Colonic mucosa (tissue), 4 donors: ENCODE measurements at regions not wholly inside any gene's neighbourhood (a gene's known extent, or its start where the extent isn't known, plus 50 kb on each side); places are given as distances from the start of the nearest gene placed in this dataset.

Experiments used
- DNase-seq: peaks from one replicate; pipeline ENCODE4 v3.0.0-alpha.2; 2020
- H3K27ac ChIP-seq: fragments of 200-600 bp; one replicate; pipeline ENCODE4 v1.8.0; 2021
- H3K27me3 ChIP-seq: fragments of 200-600 bp; one replicate; pipeline ENCODE4 v1.8.0; 2021
- H3K36me3 ChIP-seq: fragments of 200-600 bp; one replicate; pipeline ENCODE4 v1.8.0; 2021
- H3K4me1 ChIP-seq: fragments of 200-600 bp; one replicate; pipeline ENCODE4 v1.8.0; 2021; ENCODE audit warnings: mild to moderate bottlenecking
- H3K4me3 ChIP-seq: fragments of 200-600 bp; one replicate; pipeline ENCODE4 v1.8.0; 2021
- H3K9ac ChIP-seq, 2 donors: one replicate each; pipeline ENCODE4 v1.7.0; 2013; ENCODE audit warnings: control low read depth in 2 of 2, low read depth in 2 of 2, low read length in 2 of 2
- H3K9me3 ChIP-seq: fragments of 200-600 bp; one replicate; pipeline ENCODE4 v1.8.0; 2021
- CTCF ChIP-seq: fragments of 200-600 bp; IDR thresholded peaks from one replicate; pipeline ENCODE4 v1.8.0; 2022; ENCODE audit warnings: antibody characterized with exemption, mild to moderate bottlenecking
- intact Hi-C: fragments of 100-400 bp; cut with DNase I; formaldehyde crosslinking; loops from one replicate; pipeline ENCODE4 v1.14.1; 2022
- donor health status: healthy.
- donor health status: DM: no; HTN: no; CAD: no.
- donor health status: DM: no; HTN: no; CAD: no.

DNA sequence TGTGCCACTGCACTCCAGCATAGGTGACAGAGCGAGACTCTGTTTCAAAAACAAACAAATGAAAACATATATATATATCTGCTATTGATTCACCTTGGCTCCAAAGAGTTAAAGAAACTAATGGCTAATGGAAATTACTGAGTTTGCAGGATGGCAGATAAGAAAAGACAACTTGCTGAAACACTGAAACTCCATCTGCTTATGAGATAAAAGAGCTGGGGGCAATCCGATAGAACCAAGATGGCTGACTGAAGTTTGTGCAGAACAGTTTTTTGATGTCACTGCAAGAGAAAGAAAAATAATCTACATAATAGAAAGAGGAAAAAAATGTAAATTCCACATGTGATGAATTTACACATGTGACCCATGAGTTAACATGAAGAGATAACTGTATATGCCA, 88.2 kb downstream of the LRATD1 start:
- no peak for DNase-seq
- Histone ChIP-seq H3K36me3 (no peaks in the 10 kb centered on the region), H3K4me1 (no peaks in the 10 kb centered on the region), H3K27ac (no peak overlapping the region), H3K9ac (no peak overlapping the region), H3K27me3 (no peaks in the 10 kb centered on the region), H3K9me3 (no peaks in the 10 kb centered on the region), H3K4me3 (no peak overlapping the region)
- intact Hi-C loops, result no loop called here
- no peak for TF ChIP-seq CTCF

GRCh38 chr2:14722904-14723570, 90.5 kb downstream of the LRATD1 start:
- Histone ChIP-seq H3K9me3 (no peaks in the 10 kb centered on the region), H3K4me3 (no peak overlapping the region), H3K27ac (no peak overlapping the region), H3K4me1 (no peaks in the 10 kb centered on the region), H3K27me3 (no peaks in the 10 kb centered on the region), H3K36me3 (no peaks in the 10 kb centered on the region), H3K9ac (no peak overlapping the region)
- DNase-seq, result no peak
- no peak for TF ChIP-seq CTCF
- intact Hi-C loops, result no loop called here

DNA sequence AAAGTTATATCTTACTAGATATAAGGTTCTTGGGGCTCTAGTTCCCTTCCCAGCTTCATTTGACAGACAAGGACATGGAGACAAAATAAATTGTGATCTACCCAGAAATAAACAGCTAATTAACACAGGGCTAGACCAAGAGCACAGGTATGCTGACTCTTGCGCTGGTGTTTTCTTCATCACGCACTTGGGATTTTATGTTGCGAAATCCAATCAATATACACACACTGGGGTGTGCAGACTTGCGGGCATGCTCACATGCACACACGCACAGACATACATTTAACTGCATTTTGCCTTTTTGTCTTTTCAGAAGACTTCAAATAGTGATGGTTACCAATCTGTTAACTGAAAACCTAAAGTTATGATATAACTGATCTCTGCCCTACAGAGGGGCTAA, 91.2 kb downstream of the LRATD1 start:
- H3K4me3 ChIP-seq, result no peak overlapping the region
- H3K27me3 ChIP-seq, result no peaks in the 10 kb centered on the region
- H3K27ac ChIP-seq, result no peak overlapping the region
- H3K4me1 ChIP-seq, result no peaks in the 10 kb centered on the region
- no peak for TF ChIP-seq CTCF
- no peaks in the 10 kb centered on the region for H3K9me3 ChIP-seq
- intact Hi-C loops, result no loop called here
- H3K36me3 ChIP-seq, result no peaks in the 10 kb centered on the region
- H3K9ac ChIP-seq, result no peak overlapping the region
- no peak for DNase-seq

GRCh38 chr2:14735696-14736095, 103.2 kb downstream of the LRATD1 start:
- TF ChIP-seq CTCF, result no peak
- DNase-seq, result no peak
- no peaks in the 10 kb centered on the region for H3K9me3 ChIP-seq
- intact Hi-C loops, result no loop called here
- H3K4me3 ChIP-seq, result no peak overlapping the region
- no peak overlapping the region for H3K27ac ChIP-seq
- H3K4me1 ChIP-seq, result no peaks in the 10 kb centered on the region
- H3K27me3 ChIP-seq, result no peaks in the 10 kb centered on the region
- H3K9ac ChIP-seq, result no peak overlapping the region
- H3K36me3 ChIP-seq, result no peaks in the 10 kb centered on the region

DNA sequence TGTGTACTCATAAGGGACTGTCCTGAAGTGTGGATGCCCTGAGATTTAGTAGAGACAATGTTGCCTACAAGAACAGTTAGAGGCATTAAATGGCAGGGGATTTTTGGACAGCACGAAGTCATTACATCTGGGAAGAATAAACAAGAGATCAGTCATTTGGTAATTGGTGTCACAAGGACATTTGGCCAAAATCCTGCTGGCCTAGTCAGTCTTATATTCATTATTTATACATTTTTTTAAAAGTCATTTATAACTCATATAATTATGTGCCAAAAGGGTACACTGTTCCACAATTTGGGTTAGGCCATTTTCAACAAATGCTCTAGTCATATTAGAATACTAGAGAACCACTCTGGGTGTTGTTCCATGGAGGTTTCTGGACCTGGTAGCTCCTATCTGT, 104.7 kb downstream of the LRATD1 start:
- no peak for DNase-seq
- no peak for TF ChIP-seq CTCF
- no peaks in the 10 kb centered on the region for H3K9me3 ChIP-seq

More for the DNA sequence above, 104.7 kb downstream of the LRATD1 start:
- Histone ChIP-seq H3K4me3 (no peak overlapping the region), H3K36me3 (no peaks in the 10 kb centered on the region), H3K27ac (no peak overlapping the region), H3K4me1 (no peaks in the 10 kb centered on the region), H3K27me3 (no peaks in the 10 kb centered on the region), H3K9ac (no peak overlapping the region)
- intact Hi-C loops, result no loop called here
